DND-41 (cell line): ENCODE measurements at regions not wholly inside any gene's neighbourhood (a gene's known extent, or its start where the extent isn't known, plus 50 kb on each side); places are given as distances from the start of the nearest gene placed in this dataset.

ENCODE experiments used
- CTCF ChIP-seq: IDR thresholded peaks from 2 replicates; pipeline ENCODE4 v1.5.1; 2012; ENCODE audit warnings: borderline replicate concordance, low read length, moderate library complexity, mild to moderate bottlenecking; ENCODE audit not compliant: poor library complexity, severe bottlenecking; ENCODE audit errors: extremely low read depth
- EZH2 ChIP-seq: IDR thresholded peaks from 3 replicates; pipeline ENCODE4 v1.6.1; 2012; ENCODE audit warnings: borderline replicate concordance, low read depth, mild to moderate bottlenecking, moderate library complexity, low read length, inconsistent platforms; ENCODE audit not compliant: severe bottlenecking

GRCh38 chr2:20566331-20566730, 84.6 kb downstream of the HS1BP3 start:
- TF ChIP-seq CTCF (no peak), EZH2 (no peak)
